HUDEP-2 (cell line): ENCODE measurements at regions not wholly inside any gene's neighbourhood (a gene's known extent, or its start where the extent isn't known, plus 50 kb on each side); places are given as distances from the start of the nearest gene placed in this dataset.

Source experiments
- DNase-seq, 76 experiments: peaks; one replicate each; lab custom pipeline; 2025; ENCODE audit not compliant: unreplicated experiment in 76 of 76; lab: John Stamatoyannopoulos, UW

- DNase-seq = no peak
Observed at GRCh38 chr3:148073721-148074456, 623.8 kb upstream of the AGTR1 start.

- no peak for DNase-seq
Observed at GRCh38 chr3:148074946-148075345, 622.8 kb upstream of the AGTR1 start.

- peak in 1 of 76 experiments; percentile 1 for DNase-seq
Observed at GRCh38 chr3:148075771-148076716, 621.7 kb upstream of the AGTR1 start.

GRCh38 chr3:148077318-148077923 is 620.3 kb upstream of the AGTR1 start:
- DNase-seq = peak in 5 of 76 experiments; percentile 1 to 7 (median 4)

- DNase-seq = no peak
Observed at GRCh38 chr3:148077965-148078364, 619.7 kb upstream of the AGTR1 start.

- no peak for DNase-seq
Observed at GRCh38 chr3:148078658-148079057, 619.0 kb upstream of the AGTR1 start.

GRCh38 chr3:148079370-148079769 is 618.3 kb upstream of the AGTR1 start:
- no peak for DNase-seq

GRCh38 chr3:148081926-148082325 is 615.8 kb upstream of the AGTR1 start:
- DNase-seq = no peak

- no peak for DNase-seq
Observed at GRCh38 chr3:148082506-148083280, 615.0 kb upstream of the AGTR1 start.

GRCh38 chr3:148083526-148084182 is 614.0 kb upstream of the AGTR1 start:
- no peak for DNase-seq

GRCh38 chr3:148084931-148085330 is 612.8 kb upstream of the AGTR1 start:
- no peak for DNase-seq

- DNase-seq = no peak
Observed at GRCh38 chr3:148087601-148088371, 609.9 kb upstream of the AGTR1 start.

GRCh38 chr3:148089171-148089570 is 608.5 kb upstream of the AGTR1 start:
- DNase-seq = no peak

GRCh38 chr3:148090156-148090555 is 607.5 kb upstream of the AGTR1 start:
- no peak for DNase-seq

GRCh38 chr3:148092624-148093347 is 604.9 kb upstream of the AGTR1 start:
- DNase-seq = no peak

GRCh38 chr3:148093753-148094152 is 604.0 kb upstream of the AGTR1 start:
- DNase-seq = no peak

GRCh38 chr3:148095962-148096361 is 601.7 kb upstream of the AGTR1 start:
- DNase-seq = no peak

GRCh38 chr3:148100476-148100875 is 597.2 kb upstream of the AGTR1 start:
- no peak for DNase-seq

- no peak for DNase-seq
Observed at GRCh38 chr3:148101061-148101460, 596.6 kb upstream of the AGTR1 start.
